ACHN (cell line): ENCODE measurements at regions not wholly inside any gene's neighbourhood (a gene's known extent, or its start where the extent isn't known, plus 50 kb on each side); places are given as distances from the start of the nearest gene placed in this dataset.

ENCODE experiments used
- DNase-seq: peaks from one replicate; pipeline ENCODE4 v3.0.0-alpha.2; 2015
- in situ Hi-C: cut with HindIII; loops from 2 replicates; pipeline ENCODE4 v1.10.0; 2017; ENCODE audit warnings: low sequenced_read_pairs, low pct_ligation_motif_present, low pct_unique_long_range_greater_than_20kb

GRCh38 chr6:110049696-110050439, 71.8 kb downstream of the GPR6 start:
- no peak for DNase-seq
- in situ Hi-C loops = loop anchor here (25.0 kb wide), 1 partner anchor 338 kb away; no protein-coding TSS in a partner anchor
